HG02798 (cell line): ENCODE measurements at regions not wholly inside any gene's neighbourhood (a gene's known extent, or its start where the extent isn't known, plus 50 kb on each side); places are given as distances from the start of the nearest gene placed in this dataset.

Experiments
- ATAC-seq: cut with Tn5 transposase; IDR thresholded peaks from one replicate; pipeline ENCODE4 v1.9.1; 2021; ENCODE audit warnings: mild to moderate bottlenecking; ENCODE audit not compliant: unreplicated experiment, poor library complexity

GRCh38 chr1:79069828-79070227 lies 63.3 kb upstream of the ADGRL4 start:
- no peak for ATAC-seq

- ATAC-seq: no peak
These were observed 52.8 kb upstream of the ADGRL4 start for GRCh38 chr1:79059341-79059740.
